SK-N-SH treated with all-trans-retinoic acid at 6 μM for 48 hours (cell line): ENCODE measurements at regions not wholly inside any gene's neighbourhood (a gene's known extent, or its start where the extent isn't known, plus 50 kb on each side); places are given as distances from the start of the nearest gene placed in this dataset.

Source experiments
- ATAC-seq: fragments of 200-7000 bp; cut with Tn5 transposase; 3 replicates; pipeline ENCODE4 v1.9.1; 2020; ENCODE audit warnings: mild to moderate bottlenecking, moderate library complexity
- ARNTL ChIP-seq: fragments of 450-650 bp; formaldehyde crosslinking; IDR thresholded peaks from 2 replicates; pipeline ENCODE4 v1.5.0; 2020; ENCODE audit warnings: low read depth, mild to moderate bottlenecking, moderate library complexity, borderline replicate concordance
- BACH2 ChIP-seq: fragments of 250-450 bp; sonication (Bioruptor Pico); IDR thresholded peaks from 2 replicates; pipeline ENCODE4 v1.9.0; 2021; ENCODE audit warnings: mild to moderate bottlenecking, borderline replicate concordance
- CSDC2 ChIP-seq: fragments of 250-450 bp; sonication (Bioruptor Pico); IDR thresholded peaks from 2 replicates; pipeline ENCODE4 v1.5.0; 2020; ENCODE audit warnings: mild to moderate bottlenecking, moderate library complexity
- ESRRG ChIP-seq: fragments of 250-450 bp; sonication (Bioruptor Pico); IDR thresholded peaks from 2 replicates; pipeline ENCODE4 v1.6.1; 2021; ENCODE audit warnings: mild to moderate bottlenecking
- GLIS3 ChIP-seq: fragments of 250-450 bp; sonication (Bioruptor Pico); IDR thresholded peaks from 2 replicates; pipeline ENCODE4 v1.5.0; 2020; ENCODE audit warnings: mild to moderate bottlenecking, moderate library complexity
- ISL1 ChIP-seq: fragments of 250-450 bp; sonication (Bioruptor Pico); IDR thresholded peaks from 2 replicates; pipeline ENCODE4 v2.1.2; 2022; ENCODE audit warnings: mild to moderate bottlenecking, moderate library complexity
- OSR1 ChIP-seq: fragments of 250-450 bp; sonication (Bioruptor Pico); IDR thresholded peaks from 2 replicates; pipeline ENCODE4 v1.8.0; 2022; ENCODE audit warnings: moderate library complexity, mild to moderate bottlenecking, inconsistent platforms
- PATZ1 ChIP-seq: fragments of 250-450 bp; sonication (Bioruptor Pico); IDR thresholded peaks from 2 replicates; pipeline ENCODE4 v1.8.0; 2020; ENCODE audit warnings: mild to moderate bottlenecking, moderate library complexity, borderline replicate concordance
- POU6F1 ChIP-seq: fragments of 250-450 bp; sonication (Bioruptor Pico); IDR thresholded peaks from 2 replicates; pipeline ENCODE4 v1.8.0; 2021; ENCODE audit warnings: low read depth, mild to moderate bottlenecking, moderate library complexity, borderline replicate concordance
- RARB ChIP-seq: fragments of 250-450 bp; sonication (Bioruptor Pico); IDR thresholded peaks from 2 replicates; pipeline ENCODE4 v1.8.0; 2021; ENCODE audit warnings: mild to moderate bottlenecking, moderate library complexity
- SNAI2 ChIP-seq: fragments of 250-450 bp; sonication (Bioruptor Pico); IDR thresholded peaks from 2 replicates; pipeline ENCODE4 v1.5.0; 2020; ENCODE audit warnings: mild to moderate bottlenecking, moderate library complexity
- TCF4 ChIP-seq: fragments of 250-450 bp; sonication (Bioruptor Pico); IDR thresholded peaks from 2 replicates; pipeline ENCODE4 v1.8.0; 2021; ENCODE audit warnings: mild to moderate bottlenecking, moderate library complexity, borderline replicate concordance
- TOX ChIP-seq: fragments of 250-450 bp; sonication (Bioruptor Pico); IDR thresholded peaks from 2 replicates; pipeline ENCODE4 v1.8.0; 2021; ENCODE audit warnings: mild to moderate bottlenecking, moderate library complexity, borderline replicate concordance
- ZC3H10 ChIP-seq: fragments of 250-450 bp; sonication (Bioruptor Pico); IDR thresholded peaks from 2 replicates; pipeline ENCODE4 v1.5.1; 2021; ENCODE audit warnings: mild to moderate bottlenecking, moderate library complexity
- ZFP3 ChIP-seq: fragments of 250-450 bp; sonication (Bioruptor Pico); IDR thresholded peaks from 2 replicates; pipeline ENCODE4 v1.5.0; 2020; ENCODE audit warnings: mild to moderate bottlenecking, moderate library complexity
- ZFP30 ChIP-seq: fragments of 450-650 bp; formaldehyde crosslinking; IDR thresholded peaks from 2 replicates; pipeline ENCODE4 v1.5.0; 2022; ENCODE audit warnings: mild to moderate bottlenecking, moderate library complexity
- ZNF70 ChIP-seq: fragments of 450-650 bp; formaldehyde crosslinking; IDR thresholded peaks from 2 replicates; pipeline ENCODE4 v1.5.0; 2020; ENCODE audit warnings: mild to moderate bottlenecking, moderate library complexity
- ZNF8 ChIP-seq: fragments of 450-650 bp; formaldehyde crosslinking; IDR thresholded peaks from 2 replicates; pipeline ENCODE4 v1.5.0; 2020; ENCODE audit warnings: mild to moderate bottlenecking, moderate library complexity
- TF ChIP-seq, protein P1 (sequence below): fragments of 250-450 bp; sonication (Bioruptor Pico); IDR thresholded peaks from 2 replicates; pipeline ENCODE4 v1.5.1; 2021; ENCODE audit warnings: mild to moderate bottlenecking, moderate library complexity
- TF ChIP-seq, protein P2 (sequence below): fragments of 250-450 bp; sonication (Bioruptor Pico); IDR thresholded peaks from 2 replicates; pipeline ENCODE4 v1.5.0; 2020; ENCODE audit warnings: mild to moderate bottlenecking, moderate library complexity

DNA sequence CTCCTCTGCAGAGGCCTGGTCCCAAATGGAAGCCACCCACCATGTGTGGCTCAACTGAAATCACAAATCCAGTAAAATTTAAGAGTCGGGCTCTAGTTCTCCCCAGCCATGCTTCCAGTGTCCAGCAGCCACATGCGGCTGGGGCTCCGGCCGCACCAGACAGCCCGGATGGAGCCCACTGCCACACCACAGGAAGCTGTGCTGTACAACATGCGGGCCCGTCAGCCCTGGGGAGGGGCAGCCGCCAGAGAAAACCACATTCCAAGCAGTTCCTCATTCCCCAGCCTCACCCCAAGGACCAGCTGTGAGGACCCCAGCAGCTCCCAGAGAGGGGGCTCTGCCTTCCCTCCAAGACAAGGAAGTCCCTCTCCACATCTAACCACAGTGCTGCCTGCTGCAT, 135.0 kb downstream of the NCOR2 start (continued):
- TF ChIP-seq ZNF70 = no peak
- no peak for TF ChIP-seq ESRRG (CRISPR knock-in tag)
- TF ChIP-seq ARNTL (CRISPR knock-in tag) = no peak
- TF ChIP-seq BACH2 (CRISPR knock-in tag) = no peak
- TF ChIP-seq TOX (CRISPR knock-in tag) = no peak
- TF ChIP-seq, protein P1, sequence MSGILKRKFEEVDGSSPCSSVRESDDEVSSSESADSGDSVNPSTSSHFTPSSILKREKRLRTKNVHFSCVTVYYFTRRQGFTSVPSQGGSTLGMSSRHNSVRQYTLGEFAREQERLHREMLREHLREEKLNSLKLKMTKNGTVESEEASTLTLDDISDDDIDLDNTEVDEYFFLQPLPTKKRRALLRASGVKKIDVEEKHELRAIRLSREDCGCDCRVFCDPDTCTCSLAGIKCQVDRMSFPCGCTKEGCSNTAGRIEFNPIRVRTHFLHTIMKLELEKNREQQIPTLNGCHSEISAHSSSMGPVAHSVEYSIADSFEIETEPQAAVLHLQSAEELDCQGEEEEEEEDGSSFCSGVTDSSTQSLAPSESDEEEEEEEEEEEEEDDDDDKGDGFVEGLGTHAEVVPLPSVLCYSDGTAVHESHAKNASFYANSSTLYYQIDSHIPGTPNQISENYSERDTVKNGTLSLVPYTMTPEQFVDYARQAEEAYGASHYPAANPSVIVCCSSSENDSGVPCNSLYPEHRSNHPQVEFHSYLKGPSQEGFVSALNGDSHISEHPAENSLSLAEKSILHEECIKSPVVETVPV = no peak
- TF ChIP-seq CSDC2 (CRISPR knock-in tag) = no peak
- no peak for TF ChIP-seq ZNF8
- TF ChIP-seq ZC3H10 (CRISPR knock-in tag) = no peak

- no peak for TF ChIP-seq PATZ1 (CRISPR knock-in tag)
- TF ChIP-seq SNAI2 (CRISPR knock-in tag) = no peak
- no peak for TF ChIP-seq ESRRG (CRISPR knock-in tag)
- TF ChIP-seq ZNF8 = no peak
- TF ChIP-seq ZFP3 = no peak
- no peak for ATAC-seq
Observed at GRCh38 chr12:124431971-124432370, 135.4 kb downstream of the NCOR2 start.

DNA sequence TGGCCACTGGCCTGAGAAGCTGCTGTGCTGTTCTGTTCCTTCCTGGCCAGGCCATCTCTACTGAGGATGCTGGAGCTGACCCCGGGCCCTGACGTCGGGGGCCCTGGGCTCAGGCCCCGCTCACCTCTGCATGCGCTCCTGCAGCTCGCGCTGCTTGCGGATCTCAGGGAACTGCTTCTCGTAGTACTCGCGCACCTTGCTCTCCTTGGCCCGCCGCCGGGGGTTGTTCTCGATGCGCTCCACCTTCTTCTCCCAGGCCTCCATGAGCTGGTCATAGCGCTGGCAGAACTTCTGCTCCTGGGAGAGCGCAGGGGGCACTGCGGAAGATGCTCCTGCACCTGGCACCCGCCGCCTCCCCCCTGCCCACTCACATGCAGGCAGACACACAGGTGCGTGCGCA, 135.6 kb downstream of the RFLNA start:
- no peak for ATAC-seq
- no peak for TF ChIP-seq TOX (CRISPR knock-in tag)
- no peak for TF ChIP-seq PATZ1 (CRISPR knock-in tag)
- TF ChIP-seq RARB (CRISPR knock-in tag) = no peak
- no peak for TF ChIP-seq CSDC2 (CRISPR knock-in tag)
- TF ChIP-seq GLIS3 = no peak
- no peak for TF ChIP-seq ZFP30 (CRISPR knock-in tag)
- TF ChIP-seq, protein P1 = no peak
- TF ChIP-seq, protein P2, sequence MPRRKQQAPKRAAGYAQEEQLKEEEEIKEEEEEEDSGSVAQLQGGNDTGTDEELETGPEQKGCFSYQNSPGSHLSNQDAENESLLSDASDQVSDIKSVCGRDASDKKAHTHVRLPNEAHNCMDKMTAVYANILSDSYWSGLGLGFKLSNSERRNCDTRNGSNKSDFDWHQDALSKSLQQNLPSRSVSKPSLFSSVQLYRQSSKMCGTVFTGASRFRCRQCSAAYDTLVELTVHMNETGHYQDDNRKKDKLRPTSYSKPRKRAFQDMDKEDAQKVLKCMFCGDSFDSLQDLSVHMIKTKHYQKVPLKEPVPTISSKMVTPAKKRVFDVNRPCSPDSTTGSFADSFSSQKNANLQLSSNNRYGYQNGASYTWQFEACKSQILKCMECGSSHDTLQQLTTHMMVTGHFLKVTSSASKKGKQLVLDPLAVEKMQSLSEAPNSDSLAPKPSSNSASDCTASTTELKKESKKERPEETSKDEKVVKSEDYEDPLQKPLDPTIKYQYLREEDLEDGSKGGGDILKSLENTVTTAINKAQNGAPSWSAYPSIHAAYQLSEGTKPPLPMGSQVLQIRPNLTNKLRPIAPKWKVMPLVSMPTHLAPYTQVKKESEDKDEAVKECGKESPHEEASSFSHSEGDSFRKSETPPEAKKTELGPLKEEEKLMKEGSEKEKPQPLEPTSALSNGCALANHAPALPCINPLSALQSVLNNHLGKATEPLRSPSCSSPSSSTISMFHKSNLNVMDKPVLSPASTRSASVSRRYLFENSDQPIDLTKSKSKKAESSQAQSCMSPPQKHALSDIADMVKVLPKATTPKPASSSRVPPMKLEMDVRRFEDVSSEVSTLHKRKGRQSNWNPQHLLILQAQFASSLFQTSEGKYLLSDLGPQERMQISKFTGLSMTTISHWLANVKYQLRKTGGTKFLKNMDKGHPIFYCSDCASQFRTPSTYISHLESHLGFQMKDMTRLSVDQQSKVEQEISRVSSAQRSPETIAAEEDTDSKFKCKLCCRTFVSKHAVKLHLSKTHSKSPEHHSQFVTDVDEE (CRISPR knock-in tag) = no peak
- TF ChIP-seq ARNTL (CRISPR knock-in tag) = no peak
- TF ChIP-seq OSR1 (CRISPR knock-in tag) = no peak

- no peak for ATAC-seq
- no peak for TF ChIP-seq ZNF70
- TF ChIP-seq ZC3H10 (CRISPR knock-in tag) = no peak
- TF ChIP-seq, protein P1 = no peak
- TF ChIP-seq ISL1 (CRISPR knock-in tag) = no peak
- TF ChIP-seq, protein P2 (CRISPR knock-in tag) = no peak
- TF ChIP-seq CSDC2 (CRISPR knock-in tag) = no peak
- TF ChIP-seq ESRRG (CRISPR knock-in tag) = no peak
- TF ChIP-seq POU6F1 (CRISPR knock-in tag) = no peak
- TF ChIP-seq GLIS3 = no peak
- TF ChIP-seq TCF4 (CRISPR knock-in tag) = no peak
- TF ChIP-seq ZFP3 = no peak
- TF ChIP-seq OSR1 (CRISPR knock-in tag) = no peak
Observed at GRCh38 chr12:124429535-124429934, 134.6 kb downstream of the RFLNA start.
